ENCODE measurements at regions not wholly inside any gene's neighbourhood (a gene's known extent, or its start where the extent isn't known, plus 50 kb on each side); places are given as distances from the start of the nearest gene placed in this dataset.
"Not testable (repeated sequence)": the region's sequence is repeated elsewhere in the genome, so short reads cannot be mapped to it uniquely, and the experiment has no call there.

DNA sequence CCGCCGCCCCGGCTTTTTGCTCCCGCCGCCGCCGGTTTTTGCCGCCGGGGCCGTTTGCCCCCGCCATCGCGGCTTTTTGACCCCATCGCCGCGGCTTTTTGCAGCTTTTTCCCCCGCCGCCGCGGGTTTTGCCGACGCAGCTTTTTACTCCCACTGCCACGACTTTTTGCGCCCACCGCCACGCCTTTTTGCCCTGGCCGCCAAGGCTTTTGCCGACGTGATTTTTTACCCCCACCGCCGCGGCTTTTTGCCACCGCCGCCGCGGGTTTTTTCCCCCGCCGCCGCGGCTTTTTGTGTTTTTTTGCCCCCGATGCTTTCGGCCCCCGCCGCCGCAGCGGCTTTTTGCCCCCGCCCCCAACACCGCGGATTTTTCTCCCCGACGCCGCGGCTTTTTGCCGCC is 5001.9 kb upstream of the OR11H1 start:
- H3K36me3 ChIP-seq; H3K4me3 ChIP-seq; in situ Hi-C loops (cut with MboI; ENCODE audit: low pct_ligation_motif_present in 1 of 4, low pct_unique_long_range_greater_than_20kb in 1 of 4, low sequenced_read_pairs in 3 of 4); DNase-seq; intact Hi-C loops (cut with DNase I; ENCODE audit: low total_unique reads); H3K27ac ChIP-seq; H3K27me3 ChIP-seq; H3K9me3 ChIP-seq; H3K4me1 ChIP-seq: not testable (repeated sequence)
- no CpG with 5 or more reads among the region's 54 CpGs for WGBS, 2 donors (ENCODE audit: low coverage in 1 of 2)

DNA sequence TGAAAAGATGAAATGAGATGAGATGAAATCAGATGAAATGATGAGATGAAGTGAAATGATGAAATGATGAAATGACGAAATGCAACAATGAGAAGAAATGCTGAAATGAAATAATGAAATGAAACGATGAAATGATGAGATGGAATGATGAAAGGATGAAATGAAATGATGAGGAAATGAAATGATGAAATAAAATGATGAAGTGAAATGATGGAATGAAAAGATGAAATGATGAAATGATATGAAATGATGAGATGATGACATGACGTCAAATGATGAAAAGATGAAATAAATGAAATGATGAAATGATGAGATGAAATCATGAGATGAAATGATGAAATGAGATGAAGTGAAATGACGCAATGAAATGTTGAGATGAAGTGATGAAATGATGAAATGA is 4996.9 kb upstream of the OR11H1 start:
- in situ Hi-C loops (cut with MboI; ENCODE audit: low pct_ligation_motif_present in 1 of 4, low pct_unique_long_range_greater_than_20kb in 1 of 4, low sequenced_read_pairs in 3 of 4); H3K27me3 ChIP-seq; H3K4me3 ChIP-seq; H3K4me1 ChIP-seq; intact Hi-C loops (cut with DNase I; ENCODE audit: low total_unique reads); H3K36me3 ChIP-seq; H3K9me3 ChIP-seq; DNase-seq; H3K27ac ChIP-seq: not testable (repeated sequence)
- WGBS, 2 donors (ENCODE audit: low coverage in 1 of 2), result no CpG with 5 or more reads among the region's 4 CpGs

DNA sequence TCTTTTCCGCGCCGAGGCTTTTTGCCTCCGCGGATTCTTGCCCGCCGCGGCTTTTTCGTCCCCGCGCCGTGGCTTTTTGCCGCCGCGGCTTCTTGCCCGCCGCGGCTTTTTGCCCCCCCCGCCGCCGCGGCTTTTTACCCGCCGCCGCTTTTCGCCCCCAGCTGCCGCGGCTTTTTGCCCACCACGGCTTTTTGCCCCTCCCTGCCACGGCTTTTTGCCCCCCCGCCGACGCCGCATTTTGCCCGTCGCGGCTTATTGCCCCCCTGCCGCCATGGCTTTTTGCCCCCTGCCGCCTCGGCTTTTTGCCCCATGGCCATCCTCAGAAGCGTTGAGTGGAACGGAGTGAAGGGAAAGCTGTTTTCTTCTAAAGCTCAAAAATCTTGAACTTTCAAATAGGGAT is 4955.5 kb upstream of the OR11H1 start:
- not testable (repeated sequence) for H3K27ac ChIP-seq, DNase-seq
- 84% methylated on average over 34 of the region's 42 CpGs; no CpG with 5 or more reads in 1 of the 2 donors for WGBS, 2 donors (ENCODE audit: low coverage in 1 of 2)

DNA sequence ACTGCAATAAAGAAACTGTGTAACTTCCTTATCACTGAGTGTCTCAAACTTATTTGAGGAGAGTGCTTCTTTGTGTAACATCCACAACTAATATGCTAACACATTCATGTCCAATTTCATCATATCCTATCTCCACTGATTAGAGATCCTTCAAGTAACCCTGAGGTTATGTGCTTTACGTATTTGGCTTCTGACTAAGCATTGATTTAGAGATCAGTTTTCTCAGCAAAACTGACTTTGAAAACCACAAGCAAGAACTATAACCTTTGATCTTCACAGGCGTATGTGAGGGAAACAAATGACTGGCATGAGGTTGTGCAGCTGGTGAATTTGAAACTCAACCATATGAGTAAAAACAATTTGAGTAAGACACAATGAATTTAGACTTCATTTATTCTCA is 4926.9 kb upstream of the OR11H1 start:
- in situ Hi-C loops (cut with MboI; ENCODE audit: low pct_ligation_motif_present in 1 of 4, low pct_unique_long_range_greater_than_20kb in 1 of 4, low sequenced_read_pairs in 3 of 4); H3K9me3 ChIP-seq; H3K4me1 ChIP-seq; H3K36me3 ChIP-seq; H3K27ac ChIP-seq; H3K27me3 ChIP-seq; H3K4me3 ChIP-seq; intact Hi-C loops (cut with DNase I; ENCODE audit: low total_unique reads); DNase-seq: not testable (repeated sequence)
- WGBS, 2 donors (ENCODE audit: low coverage in 1 of 2), result no CpG with 5 or more reads among the region's 2 CpGs

More for the DNA sequence above, 4955.5 kb upstream of the OR11H1 start:
- H3K4me1 ChIP-seq; H3K4me3 ChIP-seq; in situ Hi-C loops (cut with MboI; ENCODE audit: low pct_ligation_motif_present in 1 of 4, low pct_unique_long_range_greater_than_20kb in 1 of 4, low sequenced_read_pairs in 3 of 4); H3K36me3 ChIP-seq; H3K9me3 ChIP-seq; intact Hi-C loops (cut with DNase I; ENCODE audit: low total_unique reads); H3K27me3 ChIP-seq: not testable (repeated sequence)

DNA sequence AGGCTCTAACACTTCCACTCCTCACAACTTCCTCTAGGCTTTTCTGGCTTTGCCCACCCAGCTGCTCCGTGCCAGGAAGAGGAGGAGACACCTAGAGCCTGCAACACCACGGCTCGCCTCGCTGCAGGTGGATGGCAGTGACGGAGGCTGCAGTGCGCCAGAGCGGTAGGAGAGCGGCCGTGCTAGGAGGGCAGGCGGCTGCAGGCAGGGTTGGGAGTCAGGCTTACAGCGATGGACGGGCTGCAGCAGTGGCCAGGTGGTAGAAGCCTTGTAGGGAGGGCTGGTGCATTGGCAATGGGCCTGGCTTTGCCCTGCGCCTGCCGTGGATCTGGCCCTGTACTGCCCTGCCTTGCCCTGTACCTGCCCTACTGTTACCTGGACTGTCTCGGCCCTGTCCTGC is 4896.0 kb upstream of the OR11H1 start:
- H3K27ac ChIP-seq; intact Hi-C loops (cut with DNase I; ENCODE audit: low total_unique reads); H3K27me3 ChIP-seq; H3K36me3 ChIP-seq; H3K4me3 ChIP-seq; H3K4me1 ChIP-seq; H3K9me3 ChIP-seq; in situ Hi-C loops (cut with MboI; ENCODE audit: low pct_ligation_motif_present in 1 of 4, low pct_unique_long_range_greater_than_20kb in 1 of 4, low sequenced_read_pairs in 3 of 4); DNase-seq: not testable (repeated sequence)
- no CpG with 5 or more reads among the region's 15 CpGs for WGBS, 2 donors (ENCODE audit: low coverage in 1 of 2)

DNA sequence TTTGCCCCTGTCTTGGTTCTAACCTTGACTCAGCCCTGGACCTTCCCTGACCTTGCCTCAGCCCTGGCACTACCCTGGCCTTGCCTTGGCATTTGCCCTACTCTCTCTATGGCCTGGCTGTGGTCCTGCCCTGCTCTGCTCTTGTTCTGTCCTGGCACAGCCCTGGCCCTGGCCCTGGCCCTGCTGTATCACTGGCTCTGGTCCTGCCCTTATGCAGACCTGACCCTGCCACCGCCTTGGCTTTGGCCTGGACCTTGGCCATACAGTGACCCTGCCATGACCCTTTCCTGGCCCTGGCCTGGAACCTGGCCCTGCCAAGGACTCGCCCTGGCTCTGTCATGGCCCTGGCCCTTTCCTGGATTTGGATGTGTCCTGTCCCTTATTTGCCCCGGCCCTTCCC is 4892.7 kb upstream of the OR11H1 start:
- intact Hi-C loops (cut with DNase I; ENCODE audit: low total_unique reads), result not testable (repeated sequence)
- WGBS, 2 donors (ENCODE audit: low coverage in 1 of 2), result no CpG with 5 or more reads among the region's 3 CpGs

DNA sequence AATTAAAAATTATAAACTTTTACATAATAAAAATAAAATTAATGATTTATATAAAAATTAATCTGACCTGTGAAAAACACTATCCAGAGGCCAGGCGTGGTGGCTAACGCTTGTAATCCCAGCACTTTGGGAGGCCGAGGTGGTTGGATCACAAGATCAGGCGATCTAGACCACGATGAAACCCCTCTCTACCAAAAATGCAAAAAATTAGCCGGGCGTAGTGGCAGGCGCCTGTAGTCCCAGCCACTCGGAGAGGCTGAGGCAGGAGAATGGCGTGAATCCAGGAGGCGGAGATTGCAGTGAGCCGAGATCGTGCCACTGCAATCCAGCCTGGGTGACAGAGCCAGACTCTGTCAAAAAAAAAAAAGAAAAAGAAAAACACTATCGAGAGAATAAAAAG is 4865.2 kb upstream of the OR11H1 start:
- intact Hi-C loops (cut with DNase I; ENCODE audit: low total_unique reads); H3K4me3 ChIP-seq; in situ Hi-C loops (cut with MboI; ENCODE audit: low pct_ligation_motif_present in 1 of 4, low pct_unique_long_range_greater_than_20kb in 1 of 4, low sequenced_read_pairs in 3 of 4); DNase-seq; H3K4me1 ChIP-seq; H3K36me3 ChIP-seq; H3K27ac ChIP-seq; H3K27me3 ChIP-seq; H3K9me3 ChIP-seq: not testable (repeated sequence)
- 48 to 83% methylated on average over 5 to 13 of the region's 14 CpGs for WGBS, 2 donors (ENCODE audit: low coverage in 1 of 2)

More for the DNA sequence above, 4892.7 kb upstream of the OR11H1 start:
- H3K27me3 ChIP-seq; in situ Hi-C loops (cut with MboI; ENCODE audit: low pct_ligation_motif_present in 1 of 4, low pct_unique_long_range_greater_than_20kb in 1 of 4, low sequenced_read_pairs in 3 of 4); H3K4me1 ChIP-seq; H3K27ac ChIP-seq; H3K4me3 ChIP-seq; H3K36me3 ChIP-seq; DNase-seq; H3K9me3 ChIP-seq: not testable (repeated sequence)

DNA sequence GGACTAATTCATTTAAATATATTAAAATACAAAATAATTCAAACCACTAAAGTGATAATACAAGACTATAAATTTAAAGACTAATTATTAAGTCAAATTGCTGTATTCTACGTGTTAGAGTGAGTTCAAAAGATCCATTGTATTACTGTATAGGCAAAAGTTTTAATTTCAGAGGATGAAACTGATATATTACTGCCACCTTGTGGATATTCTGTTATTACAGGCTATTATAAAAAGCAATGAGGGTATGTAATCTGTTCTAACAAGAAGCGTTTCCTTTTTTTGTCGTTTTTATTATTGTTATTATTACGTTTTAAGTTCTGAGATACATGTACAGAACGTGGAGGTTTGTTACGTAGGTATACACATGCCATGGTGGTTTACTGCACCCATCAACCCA is 4854.9 kb upstream of the OR11H1 start:
- 43 to 47% methylated on average over 4 to 6 of the region's 6 CpGs for WGBS, 2 donors (ENCODE audit: low coverage in 1 of 2)
- H3K4me3 ChIP-seq; in situ Hi-C loops (cut with MboI; ENCODE audit: low pct_ligation_motif_present in 1 of 4, low pct_unique_long_range_greater_than_20kb in 1 of 4, low sequenced_read_pairs in 3 of 4): not testable (repeated sequence)

DNA sequence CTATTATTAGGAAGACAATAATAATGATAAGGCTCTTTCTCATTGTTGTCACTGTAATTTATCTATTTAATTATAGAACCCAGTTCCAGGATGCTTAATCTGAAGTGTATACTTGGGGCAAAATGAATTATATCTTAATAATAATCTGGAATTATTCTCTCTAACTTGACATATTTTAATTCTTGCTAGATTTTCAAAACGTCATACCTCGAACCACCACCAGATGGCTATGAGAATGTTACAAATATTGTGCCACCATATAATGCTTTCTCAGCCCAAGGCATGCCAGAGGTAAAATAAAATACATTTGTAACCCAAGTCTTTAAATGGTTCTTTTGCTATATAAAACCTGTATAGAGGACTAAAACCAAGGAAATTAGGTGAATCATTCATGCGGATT is 4849.3 kb upstream of the OR11H1 start:
- H3K36me3 ChIP-seq; intact Hi-C loops (cut with DNase I; ENCODE audit: low total_unique reads); H3K27me3 ChIP-seq; in situ Hi-C loops (cut with MboI; ENCODE audit: low pct_ligation_motif_present in 1 of 4, low pct_unique_long_range_greater_than_20kb in 1 of 4, low sequenced_read_pairs in 3 of 4); H3K4me1 ChIP-seq; H3K27ac ChIP-seq; DNase-seq; H3K9me3 ChIP-seq; H3K4me3 ChIP-seq: not testable (repeated sequence)
- WGBS, 2 donors (ENCODE audit: low coverage in 1 of 2), result 27% methylated on average over 3 of the region's 3 CpGs; no CpG with 5 or more reads in 1 of the 2 donors

More for the DNA sequence above, 4854.9 kb upstream of the OR11H1 start:
- H3K4me1 ChIP-seq; H3K27ac ChIP-seq; intact Hi-C loops (cut with DNase I; ENCODE audit: low total_unique reads); H3K9me3 ChIP-seq; DNase-seq; H3K27me3 ChIP-seq; H3K36me3 ChIP-seq: not testable (repeated sequence)
- TF ChIP-seq, protein P1, sequence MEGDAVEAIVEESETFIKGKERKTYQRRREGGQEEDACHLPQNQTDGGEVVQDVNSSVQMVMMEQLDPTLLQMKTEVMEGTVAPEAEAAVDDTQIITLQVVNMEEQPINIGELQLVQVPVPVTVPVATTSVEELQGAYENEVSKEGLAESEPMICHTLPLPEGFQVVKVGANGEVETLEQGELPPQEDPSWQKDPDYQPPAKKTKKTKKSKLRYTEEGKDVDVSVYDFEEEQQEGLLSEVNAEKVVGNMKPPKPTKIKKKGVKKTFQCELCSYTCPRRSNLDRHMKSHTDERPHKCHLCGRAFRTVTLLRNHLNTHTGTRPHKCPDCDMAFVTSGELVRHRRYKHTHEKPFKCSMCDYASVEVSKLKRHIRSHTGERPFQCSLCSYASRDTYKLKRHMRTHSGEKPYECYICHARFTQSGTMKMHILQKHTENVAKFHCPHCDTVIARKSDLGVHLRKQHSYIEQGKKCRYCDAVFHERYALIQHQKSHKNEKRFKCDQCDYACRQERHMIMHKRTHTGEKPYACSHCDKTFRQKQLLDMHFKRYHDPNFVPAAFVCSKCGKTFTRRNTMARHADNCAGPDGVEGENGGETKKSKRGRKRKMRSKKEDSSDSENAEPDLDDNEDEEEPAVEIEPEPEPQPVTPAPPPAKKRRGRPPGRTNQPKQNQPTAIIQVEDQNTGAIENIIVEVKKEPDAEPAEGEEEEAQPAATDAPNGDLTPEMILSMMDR (IDR thresholded peaks at IDR 0.05), result peak in 1 of 5 experiments; percentile 9

DNA sequence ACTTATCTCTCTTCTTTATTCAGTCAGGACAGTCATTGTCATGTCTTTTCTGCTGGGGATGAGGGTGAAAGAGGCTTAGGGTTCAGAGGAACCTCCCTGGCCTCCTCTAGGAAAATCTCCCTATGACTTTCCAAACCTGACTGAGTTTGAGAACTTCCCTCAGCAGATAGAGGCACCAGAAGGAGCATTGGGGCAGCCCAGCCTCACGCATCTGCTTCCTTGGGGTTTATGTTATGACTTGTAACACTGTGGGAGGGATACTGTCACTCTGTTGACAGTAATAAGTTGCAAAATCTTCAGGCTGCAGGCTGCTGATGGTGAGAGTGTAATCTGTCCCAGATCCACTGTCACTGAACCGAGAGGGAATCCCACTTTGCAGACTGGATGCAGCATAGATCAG is 4842.6 kb upstream of the OR11H1 start:
- H3K4me3 ChIP-seq; H3K9me3 ChIP-seq; DNase-seq; in situ Hi-C loops (cut with MboI; ENCODE audit: low pct_ligation_motif_present in 1 of 4, low pct_unique_long_range_greater_than_20kb in 1 of 4, low sequenced_read_pairs in 3 of 4); H3K4me1 ChIP-seq; H3K27me3 ChIP-seq; intact Hi-C loops (cut with DNase I; ENCODE audit: low total_unique reads); H3K27ac ChIP-seq; H3K36me3 ChIP-seq: not testable (repeated sequence)
- 71% methylated on average over 1 of the region's 2 CpGs; no CpG with 5 or more reads in 1 of the 2 donors for WGBS, 2 donors (ENCODE audit: low coverage in 1 of 2)
